22Rv1 (cell line): ENCODE measurements at regions not wholly inside any gene's neighbourhood (a gene's known extent, or its start where the extent isn't known, plus 50 kb on each side); places are given as distances from the start of the nearest gene placed in this dataset.

Experiments used
- CTCF ChIP-seq: fragments of 450-650 bp; IDR thresholded peaks from 2 replicates; pipeline ENCODE4 v1.5.1; 2017; ENCODE audit warnings: mild to moderate bottlenecking
- ZFX ChIP-seq: fragments of 450-650 bp; IDR thresholded peaks from 2 replicates; pipeline ENCODE4 v1.6.1; 2017; ENCODE audit warnings: antibody characterized with exemption, borderline replicate concordance

GRCh38 chr10:80719935-80720334 lies 182.2 kb downstream of the SH2D4B start:
- TF ChIP-seq CTCF: no peak
- no peak for TF ChIP-seq ZFX
